ENCODE measurements at regions not wholly inside any gene's neighbourhood (a gene's known extent, or its start where the extent isn't known, plus 50 kb on each side); places are given as distances from the start of the nearest gene placed in this dataset.

DNA sequence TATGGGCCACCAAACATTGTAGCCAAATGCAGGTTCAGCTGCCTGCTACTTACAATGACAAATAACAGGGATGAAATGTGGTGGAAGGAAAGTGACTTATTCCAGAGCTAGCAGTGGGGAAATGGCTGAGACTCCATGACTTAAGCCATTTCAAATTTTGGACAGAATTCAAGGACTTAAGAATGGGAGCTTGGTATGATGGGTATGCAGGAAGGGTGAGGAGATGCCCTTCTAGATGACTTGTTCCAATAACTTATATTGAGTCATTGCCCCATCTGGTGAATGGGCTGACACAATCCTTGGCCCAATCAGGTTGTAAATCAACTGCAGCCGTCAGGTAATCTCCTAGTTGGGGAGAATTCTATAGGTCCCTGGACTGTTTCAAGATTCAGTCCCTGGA is 230.7 kb upstream of the SGCD start:
- Mint-ChIP-seq H3K27me3 (no peaks in the 10 kb centered on the region), H3K4me3 (no peak overlapping the region), H3K4me1 (ENCODE audit: low read depth) (no peaks in the 10 kb centered on the region), H3K36me3 (ENCODE audit: low read depth) (no peaks in the 10 kb centered on the region), H3K27ac (no peak overlapping the region), H3K9me3 (no peaks in the 10 kb centered on the region)
- intact Hi-C loops (cut with micrococcal nuclease), result no loop called here
- ChIA-PET POLR2A (no interaction called here), CTCF (no interaction called here)
- TF ChIP-seq, protein P1, sequence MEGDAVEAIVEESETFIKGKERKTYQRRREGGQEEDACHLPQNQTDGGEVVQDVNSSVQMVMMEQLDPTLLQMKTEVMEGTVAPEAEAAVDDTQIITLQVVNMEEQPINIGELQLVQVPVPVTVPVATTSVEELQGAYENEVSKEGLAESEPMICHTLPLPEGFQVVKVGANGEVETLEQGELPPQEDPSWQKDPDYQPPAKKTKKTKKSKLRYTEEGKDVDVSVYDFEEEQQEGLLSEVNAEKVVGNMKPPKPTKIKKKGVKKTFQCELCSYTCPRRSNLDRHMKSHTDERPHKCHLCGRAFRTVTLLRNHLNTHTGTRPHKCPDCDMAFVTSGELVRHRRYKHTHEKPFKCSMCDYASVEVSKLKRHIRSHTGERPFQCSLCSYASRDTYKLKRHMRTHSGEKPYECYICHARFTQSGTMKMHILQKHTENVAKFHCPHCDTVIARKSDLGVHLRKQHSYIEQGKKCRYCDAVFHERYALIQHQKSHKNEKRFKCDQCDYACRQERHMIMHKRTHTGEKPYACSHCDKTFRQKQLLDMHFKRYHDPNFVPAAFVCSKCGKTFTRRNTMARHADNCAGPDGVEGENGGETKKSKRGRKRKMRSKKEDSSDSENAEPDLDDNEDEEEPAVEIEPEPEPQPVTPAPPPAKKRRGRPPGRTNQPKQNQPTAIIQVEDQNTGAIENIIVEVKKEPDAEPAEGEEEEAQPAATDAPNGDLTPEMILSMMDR (IDR thresholded peaks at IDR 0.05), result no peak
- no peak for DNase-seq
- ATAC-seq, result no peak

DNA sequence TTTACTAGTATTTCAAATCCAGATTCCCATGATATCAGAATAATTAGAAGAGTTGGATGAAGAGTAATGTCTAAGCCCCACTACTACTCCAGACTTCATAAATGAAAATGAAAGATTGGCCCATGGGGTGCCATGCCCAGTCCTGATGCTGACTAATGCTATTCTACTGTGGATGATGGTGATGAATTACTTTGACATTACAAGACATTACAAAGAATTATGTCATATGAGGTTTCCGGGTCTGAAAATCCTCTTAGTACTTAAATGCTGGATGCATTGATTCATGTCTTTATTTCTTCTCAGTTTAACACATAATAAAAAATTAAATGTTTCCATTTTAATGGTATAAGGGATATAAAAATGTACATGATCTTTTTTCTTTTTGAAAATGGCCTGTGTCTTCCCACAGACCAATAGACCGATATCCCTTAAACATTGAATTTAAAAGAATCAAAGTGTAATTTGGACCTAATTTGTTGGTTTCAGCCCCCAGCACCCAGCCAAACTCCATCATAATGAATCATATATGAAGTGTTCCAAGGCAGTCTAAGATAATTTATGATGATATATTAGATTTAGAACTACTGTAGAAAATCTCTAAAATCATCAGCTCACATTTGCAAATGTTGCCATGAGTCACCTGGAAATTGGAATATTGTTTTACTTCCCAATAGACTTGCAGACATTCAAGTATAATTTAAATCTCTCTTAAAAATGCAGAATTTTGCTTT is 223.6 kb upstream of the SGCD start:
- Mint-ChIP-seq H3K27me3 (peaks cover 2% of the 10 kb centered on the region), H3K36me3 (ENCODE audit: low read depth) (no peaks in the 10 kb centered on the region), H3K27ac (no peak overlapping the region), H3K4me1 (ENCODE audit: low read depth) (no peaks in the 10 kb centered on the region), H3K4me3 (no peak overlapping the region), H3K9me3 (no peaks in the 10 kb centered on the region)
- no peak for DNase-seq
- TF ChIP-seq, protein P1 (IDR thresholded peaks at IDR 0.05), result no peak
- ATAC-seq, result no peak
- intact Hi-C loops (cut with micrococcal nuclease), result no loop called here
- CTCF ChIA-PET, result no interaction called here
- POLR2A ChIA-PET, result no interaction called here

DNA sequence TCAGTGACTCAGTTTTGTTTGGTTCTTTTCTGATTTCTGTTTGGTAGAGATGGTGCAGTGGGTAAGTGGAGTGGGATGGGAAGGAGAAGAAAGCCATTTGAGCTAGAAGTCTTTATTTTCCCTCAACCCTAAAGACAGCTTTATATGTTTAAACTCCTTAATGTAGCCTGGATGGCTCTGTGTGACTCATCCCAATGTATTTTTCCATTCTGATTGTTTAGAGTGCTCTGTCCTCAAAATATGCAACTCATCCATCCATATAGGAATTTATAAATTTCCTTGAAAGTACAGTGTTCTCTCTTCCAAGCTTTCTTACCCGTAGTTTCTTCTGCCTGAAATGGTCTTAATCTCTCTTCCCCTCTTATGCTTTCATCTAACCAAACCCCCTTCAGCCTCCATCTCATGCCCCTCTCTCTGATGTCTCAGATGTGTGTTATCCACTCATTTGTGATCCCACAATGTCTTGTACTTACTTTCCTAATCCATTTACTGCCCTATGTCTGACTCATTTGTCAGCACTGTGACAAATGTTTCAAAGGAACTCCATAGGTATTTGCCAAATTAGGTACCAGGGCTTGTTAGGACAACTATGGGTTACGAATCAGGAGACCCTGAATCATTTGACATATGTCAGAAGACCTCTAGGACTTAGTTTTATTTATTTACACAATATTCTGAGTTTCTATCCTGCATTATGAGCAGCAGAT is 217.5 kb upstream of the SGCD start:
- no peaks in the 10 kb centered on the region for H3K4me1 Mint-ChIP-seq (ENCODE audit: low read depth)
- DNase-seq (no peak), ATAC-seq (no peak)
- CTCF ChIA-PET, result no interaction called here
- H3K36me3 Mint-ChIP-seq (ENCODE audit: low read depth), result no peaks in the 10 kb centered on the region
- intact Hi-C loops (cut with micrococcal nuclease), result no loop called here
- POLR2A ChIA-PET, result no interaction called here
- no peak overlapping the region for H3K27ac Mint-ChIP-seq
- no peaks in the 10 kb centered on the region for H3K9me3 Mint-ChIP-seq
- H3K27me3 Mint-ChIP-seq, result peaks cover 2% of the 10 kb centered on the region
- no peak overlapping the region for H3K4me3 Mint-ChIP-seq
- TF ChIP-seq, protein P1 (IDR thresholded peaks at IDR 0.05), result no peak

DNA sequence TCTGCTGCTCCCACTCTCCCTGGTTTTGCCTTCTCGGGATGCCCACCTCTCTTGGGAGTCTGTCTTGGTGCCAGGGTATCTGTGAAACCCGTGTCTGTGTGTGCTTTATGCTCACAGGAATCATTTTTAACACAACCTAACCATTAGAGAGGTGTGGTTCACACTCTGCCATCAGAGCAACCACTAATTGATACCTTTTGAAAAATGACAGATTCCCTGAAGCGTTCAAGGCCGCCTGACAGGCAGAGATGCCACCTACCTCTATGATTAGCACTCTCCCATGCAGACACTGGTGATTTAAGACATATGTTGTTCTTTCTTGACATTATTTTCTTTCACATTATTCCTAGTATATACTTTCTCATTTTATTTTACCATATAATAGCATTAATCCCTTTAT is 207.3 kb upstream of the SGCD start:
- DNase-seq (no peak), ATAC-seq (no peak)
- Mint-ChIP-seq H3K4me3 (no peak overlapping the region), H3K36me3 (ENCODE audit: low read depth) (no peaks in the 10 kb centered on the region), H3K27me3 (peaks cover 12% of the 10 kb centered on the region), H3K9me3 (no peaks in the 10 kb centered on the region), H3K4me1 (ENCODE audit: low read depth) (no peaks in the 10 kb centered on the region), H3K27ac (no peak overlapping the region)
- ChIA-PET CTCF (no interaction called here), POLR2A (no interaction called here)
- TF ChIP-seq, protein P1 (IDR thresholded peaks at IDR 0.05), result no peak
- intact Hi-C loops (cut with micrococcal nuclease), result no loop called here

DNA sequence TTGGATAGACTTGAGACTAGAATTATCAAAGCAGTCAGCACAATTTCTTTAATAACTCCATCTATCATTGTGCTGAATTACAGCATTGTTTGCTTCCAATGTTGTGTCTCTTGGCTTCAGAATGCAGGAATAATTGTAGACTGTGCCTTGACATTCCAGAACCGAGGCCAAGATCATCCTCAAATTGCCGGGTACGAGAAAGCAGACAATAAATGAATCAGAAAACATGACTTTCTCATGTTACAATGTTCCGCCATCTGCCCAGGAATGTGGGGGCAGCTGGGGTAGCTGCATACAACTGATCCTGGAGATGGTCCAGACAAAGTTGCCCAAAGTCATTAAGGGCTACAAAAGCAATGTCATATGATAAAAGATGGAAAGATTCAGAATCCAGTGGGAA is 206.2 kb upstream of the SGCD start:
- no peaks in the 10 kb centered on the region for H3K36me3 Mint-ChIP-seq (ENCODE audit: low read depth)
- no peak overlapping the region for H3K4me3 Mint-ChIP-seq
- H3K4me1 Mint-ChIP-seq (ENCODE audit: low read depth), result no peaks in the 10 kb centered on the region
- H3K27ac Mint-ChIP-seq, result no peak overlapping the region
- ATAC-seq (no peak), DNase-seq (no peak)
- no peaks in the 10 kb centered on the region for H3K9me3 Mint-ChIP-seq
- ChIA-PET POLR2A (no interaction called here), CTCF (no interaction called here)
- intact Hi-C loops (cut with micrococcal nuclease), result no loop called here
- peaks cover 12% of the 10 kb centered on the region for H3K27me3 Mint-ChIP-seq
- TF ChIP-seq, protein P1 (IDR thresholded peaks at IDR 0.05), result no peak

Measured in activated CD8-positive, alpha-beta T cell treated with anti-CD3 and anti-CD28 coated beads for 36 hours (primary cell).